ENCODE measurements at regions not wholly inside any gene's neighbourhood (a gene's known extent, or its start where the extent isn't known, plus 50 kb on each side); places are given as distances from the start of the nearest gene placed in this dataset.

DNA sequence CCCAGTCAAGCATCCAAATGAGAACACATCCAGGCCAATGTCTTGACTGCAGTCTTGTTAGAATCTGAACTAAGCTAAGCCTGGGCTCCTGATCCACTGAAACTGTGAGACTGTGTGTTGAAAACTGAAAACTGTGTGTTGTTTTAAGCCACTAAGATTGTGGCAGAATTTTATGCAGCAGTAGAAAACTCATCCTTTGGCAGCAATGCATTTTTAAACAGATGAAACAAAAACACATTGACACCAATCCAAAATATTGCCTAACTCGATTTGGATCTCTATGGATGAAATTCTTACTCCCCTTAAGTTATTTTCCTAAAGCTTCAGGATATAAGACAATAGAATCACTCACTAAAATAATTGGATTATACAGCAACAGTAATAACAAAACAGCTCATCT lies 202.3 kb upstream of the KLF12 start:
- no peak overlapping the region for H2AFZ ChIP-seq (ENCODE audit: low read length)
- H3K36me3 ChIP-seq (ENCODE audit: insufficient read depth, low read length) = no peaks in the 10 kb centered on the region
- no peaks in the 10 kb centered on the region for H3K27me3 ChIP-seq (ENCODE audit: insufficient read depth, low read length)
- no peaks in the 10 kb centered on the region for H4K20me1 ChIP-seq (ENCODE audit: insufficient read depth, low read length)
- H3K4me3 ChIP-seq (ENCODE audit: low read depth, low read length, poor library complexity, severe bottlenecking) = no peak overlapping the region
- H3K79me2 ChIP-seq (ENCODE audit: insufficient read depth, low read length) = no peaks in the 10 kb centered on the region
- no peak overlapping the region for H3K4me2 ChIP-seq (ENCODE audit: low read length)
- H3K9ac ChIP-seq (ENCODE audit: low read length) = no peak overlapping the region
- no peak for TF ChIP-seq EZH2 (IDR thresholded peaks at IDR 0.05; ENCODE audit: borderline replicate concordance, low read length)
- TF ChIP-seq, protein P1, sequence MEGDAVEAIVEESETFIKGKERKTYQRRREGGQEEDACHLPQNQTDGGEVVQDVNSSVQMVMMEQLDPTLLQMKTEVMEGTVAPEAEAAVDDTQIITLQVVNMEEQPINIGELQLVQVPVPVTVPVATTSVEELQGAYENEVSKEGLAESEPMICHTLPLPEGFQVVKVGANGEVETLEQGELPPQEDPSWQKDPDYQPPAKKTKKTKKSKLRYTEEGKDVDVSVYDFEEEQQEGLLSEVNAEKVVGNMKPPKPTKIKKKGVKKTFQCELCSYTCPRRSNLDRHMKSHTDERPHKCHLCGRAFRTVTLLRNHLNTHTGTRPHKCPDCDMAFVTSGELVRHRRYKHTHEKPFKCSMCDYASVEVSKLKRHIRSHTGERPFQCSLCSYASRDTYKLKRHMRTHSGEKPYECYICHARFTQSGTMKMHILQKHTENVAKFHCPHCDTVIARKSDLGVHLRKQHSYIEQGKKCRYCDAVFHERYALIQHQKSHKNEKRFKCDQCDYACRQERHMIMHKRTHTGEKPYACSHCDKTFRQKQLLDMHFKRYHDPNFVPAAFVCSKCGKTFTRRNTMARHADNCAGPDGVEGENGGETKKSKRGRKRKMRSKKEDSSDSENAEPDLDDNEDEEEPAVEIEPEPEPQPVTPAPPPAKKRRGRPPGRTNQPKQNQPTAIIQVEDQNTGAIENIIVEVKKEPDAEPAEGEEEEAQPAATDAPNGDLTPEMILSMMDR (IDR thresholded peaks at IDR 0.05; ENCODE audit: low read length) = no peak
- H3F3A ChIP-seq (ENCODE audit: insufficient read depth, low read length) = no peaks in the 10 kb centered on the region
- no peaks in the 10 kb centered on the region for H3K4me1 ChIP-seq (ENCODE audit: insufficient read depth, low read length, severe bottlenecking)
- H3K9me2 ChIP-seq (ENCODE audit: low read depth, low read length) = no peaks in the 10 kb centered on the region
- no peak overlapping the region for H3K27ac ChIP-seq (ENCODE audit: low read depth, low read length, poor library complexity, severe bottlenecking)
- H3K9me3 ChIP-seq (ENCODE audit: low read length) = no peaks in the 10 kb centered on the region

- no peaks in the 10 kb centered on the region for H3K79me2 ChIP-seq (ENCODE audit: insufficient read depth, low read length)
- no peak overlapping the region for H3K27ac ChIP-seq (ENCODE audit: low read depth, low read length, poor library complexity, severe bottlenecking)
- no peaks in the 10 kb centered on the region for H3K9me2 ChIP-seq (ENCODE audit: low read depth, low read length)
- H3K4me2 ChIP-seq (ENCODE audit: low read length) = no peak overlapping the region
- H4K20me1 ChIP-seq (ENCODE audit: insufficient read depth, low read length) = no peaks in the 10 kb centered on the region
- TF ChIP-seq EZH2 (IDR thresholded peaks at IDR 0.05; ENCODE audit: borderline replicate concordance, low read length) = no peak
- TF ChIP-seq, protein P1 (IDR thresholded peaks at IDR 0.05; ENCODE audit: low read length) = no peak
- no peak overlapping the region for H3K9ac ChIP-seq (ENCODE audit: low read length)
- H2AFZ ChIP-seq (ENCODE audit: low read length) = no peak overlapping the region
- H3K4me3 ChIP-seq (ENCODE audit: low read depth, low read length, poor library complexity, severe bottlenecking) = no peak overlapping the region
- no peaks in the 10 kb centered on the region for H3F3A ChIP-seq (ENCODE audit: insufficient read depth, low read length)
- H3K36me3 ChIP-seq (ENCODE audit: insufficient read depth, low read length) = no peaks in the 10 kb centered on the region
- no peaks in the 10 kb centered on the region for H3K9me3 ChIP-seq (ENCODE audit: low read length)
- H3K4me1 ChIP-seq (ENCODE audit: insufficient read depth, low read length, severe bottlenecking) = no peaks in the 10 kb centered on the region
- no peaks in the 10 kb centered on the region for H3K27me3 ChIP-seq (ENCODE audit: insufficient read depth, low read length)
Observed at GRCh38 chr13:74335370-74335769, 201.2 kb upstream of the KLF12 start.

DNA sequence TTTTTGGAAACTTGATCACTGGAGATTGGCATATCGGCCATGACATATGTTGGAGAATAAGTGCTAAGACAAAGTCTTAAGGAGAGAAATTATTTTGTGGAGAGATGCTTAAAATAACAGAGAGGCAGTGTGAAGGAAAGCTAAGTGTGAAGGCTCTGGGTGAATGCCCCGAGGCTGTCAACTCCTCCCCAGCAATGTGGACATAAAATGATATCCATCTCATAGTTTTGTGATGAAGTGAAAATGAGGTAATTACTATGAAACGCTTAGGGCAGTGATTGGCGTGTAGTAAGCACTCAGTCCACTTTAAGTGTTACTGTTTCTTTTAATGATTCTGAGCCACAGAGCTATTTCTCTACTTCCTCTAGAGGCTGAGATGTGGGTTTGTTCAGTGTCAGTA lies 195.8 kb upstream of the KLF12 start:
- no peak overlapping the region for H3K9ac ChIP-seq (ENCODE audit: low read length)
- no peak overlapping the region for H3K4me2 ChIP-seq (ENCODE audit: low read length)
- no peaks in the 10 kb centered on the region for H3K79me2 ChIP-seq (ENCODE audit: insufficient read depth, low read length)
- H3K27me3 ChIP-seq (ENCODE audit: insufficient read depth, low read length) = no peaks in the 10 kb centered on the region
- H4K20me1 ChIP-seq (ENCODE audit: insufficient read depth, low read length) = no peaks in the 10 kb centered on the region
- H3K27ac ChIP-seq (ENCODE audit: low read depth, low read length, poor library complexity, severe bottlenecking) = no peak overlapping the region
- no peak overlapping the region for H3K4me3 ChIP-seq (ENCODE audit: low read depth, low read length, poor library complexity, severe bottlenecking)
- H3F3A ChIP-seq (ENCODE audit: insufficient read depth, low read length) = no peaks in the 10 kb centered on the region
- no peaks in the 10 kb centered on the region for H3K36me3 ChIP-seq (ENCODE audit: insufficient read depth, low read length)
- H2AFZ ChIP-seq (ENCODE audit: low read length) = no peak overlapping the region
- H3K4me1 ChIP-seq (ENCODE audit: insufficient read depth, low read length, severe bottlenecking) = no peaks in the 10 kb centered on the region
- no peaks in the 10 kb centered on the region for H3K9me2 ChIP-seq (ENCODE audit: low read depth, low read length)
- TF ChIP-seq EZH2 (IDR thresholded peaks at IDR 0.05; ENCODE audit: borderline replicate concordance, low read length) = no peak
- TF ChIP-seq, protein P1 (IDR thresholded peaks at IDR 0.05; ENCODE audit: low read length) = no peak
- H3K9me3 ChIP-seq (ENCODE audit: low read length) = no peaks in the 10 kb centered on the region

Data from OCI-LY1 (cell line).